ENCODE measurements at regions not wholly inside any gene's neighbourhood (a gene's known extent, or its start where the extent isn't known, plus 50 kb on each side); places are given as distances from the start of the nearest gene placed in this dataset.

- TF ChIP-seq CTCF (IDR thresholded peaks at IDR 0.05) = no peak
- TF ChIP-seq POLR2AphosphoS5 (IDR thresholded peaks at IDR 0.05) = no peak
- no peak for TF ChIP-seq POLR2A (IDR thresholded peaks at IDR 0.05)
These were observed 86.0 kb upstream of the SMARCA2 start for GRCh38 chr9:1929134-1929533.
